Right lobe of liver (tissue), 4 donors: ENCODE measurements at regions not wholly inside any gene's neighbourhood (a gene's known extent, or its start where the extent isn't known, plus 50 kb on each side); places are given as distances from the start of the nearest gene placed in this dataset.

Experiments used
- POLR2A ChIP-seq: fragments of 450-650 bp; IDR thresholded peaks from one replicate; pipeline ENCODE4 v1.6.1; 2017; ENCODE audit warnings: antibody characterized with exemption, mild to moderate bottlenecking
- TF ChIP-seq, protein P1 (sequence below), 4 donors: fragments of 200-600 bp in 3 of 4; fragments of 450-650 bp in 1 of 4; IDR thresholded peaks; one replicate each; pipeline versions ENCODE4 v1.5.1 to v1.8.0; 2016 to 2022; ENCODE audit warnings: antibody characterized with exemption in 4 of 4, mild to moderate bottlenecking in 2 of 4
- donor health status: DM: no; HTN: no; CAD: no.
- donor health status: DM: no; HTN: no; CAD: no.
- donor health status: DM: no; HTN: yes; CAD: no.

- TF ChIP-seq, protein P1, sequence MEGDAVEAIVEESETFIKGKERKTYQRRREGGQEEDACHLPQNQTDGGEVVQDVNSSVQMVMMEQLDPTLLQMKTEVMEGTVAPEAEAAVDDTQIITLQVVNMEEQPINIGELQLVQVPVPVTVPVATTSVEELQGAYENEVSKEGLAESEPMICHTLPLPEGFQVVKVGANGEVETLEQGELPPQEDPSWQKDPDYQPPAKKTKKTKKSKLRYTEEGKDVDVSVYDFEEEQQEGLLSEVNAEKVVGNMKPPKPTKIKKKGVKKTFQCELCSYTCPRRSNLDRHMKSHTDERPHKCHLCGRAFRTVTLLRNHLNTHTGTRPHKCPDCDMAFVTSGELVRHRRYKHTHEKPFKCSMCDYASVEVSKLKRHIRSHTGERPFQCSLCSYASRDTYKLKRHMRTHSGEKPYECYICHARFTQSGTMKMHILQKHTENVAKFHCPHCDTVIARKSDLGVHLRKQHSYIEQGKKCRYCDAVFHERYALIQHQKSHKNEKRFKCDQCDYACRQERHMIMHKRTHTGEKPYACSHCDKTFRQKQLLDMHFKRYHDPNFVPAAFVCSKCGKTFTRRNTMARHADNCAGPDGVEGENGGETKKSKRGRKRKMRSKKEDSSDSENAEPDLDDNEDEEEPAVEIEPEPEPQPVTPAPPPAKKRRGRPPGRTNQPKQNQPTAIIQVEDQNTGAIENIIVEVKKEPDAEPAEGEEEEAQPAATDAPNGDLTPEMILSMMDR (IDR thresholded peaks at IDR 0.05): no peak
- no peak for TF ChIP-seq POLR2A
Measured at GRCh38 chr7:80359029-80359428, 152.8 kb downstream of the GNAT3 start.
